GM12878 (cell line): ENCODE measurements at regions not wholly inside any gene's neighbourhood (a gene's known extent, or its start where the extent isn't known, plus 50 kb on each side); places are given as distances from the start of the nearest gene placed in this dataset.

Experiments
- ATAC-seq: fragments of 200-7000 bp; cut with Tn5 transposase; 3 replicates; pipeline ENCODE4 v1.9.1; 2020; ENCODE audit warnings: mild to moderate bottlenecking, moderate library complexity
- BruUV-seq: library from RNA; stranded (reverse); fragments of 400-500 nt; replicated peaks from 2 replicates; lab custom pipeline; 2021; lab: Mats Ljungman, UMichigan
- CTCF ChIA-PET: fragments of 300-600 bp; sonication (Branson Sonifier 250); formaldehyde crosslinking; extraction: SDS; loops from one replicate; lab custom pipeline; 2021; ENCODE audit warnings: inconsistent platforms; lab: Yijun Ruan, JAX
- POLR2A ChIA-PET: fragments of 350-600 bp; formaldehyde crosslinking; extraction: SDS; loops from one replicate; lab custom pipeline; 2021; ENCODE audit warnings: inconsistent platforms; lab: Charles Lee
- RAD21 ChIA-PET: fragments of 300-600 bp; sonication (Branson Sonifier 250); formaldehyde crosslinking; loops from one replicate; lab custom pipeline; 2023; ENCODE audit warnings: antibody characterized with exemption; ENCODE audit not compliant: unreplicated experiment; lab: Charles Lee
- SMC1A ChIA-PET: fragments of 300-600 bp; sonication (Branson Sonifier 250); formaldehyde crosslinking; loops from one replicate; lab custom pipeline; 2023; ENCODE audit not compliant: unreplicated experiment, uncharacterized antibody; lab: Charles Lee
- DNase-seq: peaks from one replicate; pipeline ENCODE4 v3.0.0-alpha.2; 2011; ENCODE audit warnings: low read depth, low spot score
- FAIRE-seq: peaks from 3 replicates; lab custom pipeline; 2011; peaks lifted over from hg19 to GRCh38; lab: Jason Lieb, UNC
- H2AFZ ChIP-seq: 2 replicates; pipeline ENCODE4 v1.6.0; 2011; ENCODE audit warnings: low read depth, low read length, control low read depth; ENCODE audit not compliant: control insufficient read depth
- H3K27ac ChIP-seq: 2 replicates; pipeline ENCODE4 v1.5.1; 2011; ENCODE audit warnings: control low read depth; ENCODE audit not compliant: control insufficient read depth, insufficient read depth
- H3K27me3 ChIP-seq, 2 experiments: replicated peaks in 1 of 2; 2 replicates each; pipeline versions ENCODE4 v1.6.0 to v1.6.1; 2011; ENCODE audit warnings: low read length in 1 of 2; ENCODE audit not compliant: control insufficient read depth in 2 of 2, insufficient read depth in 2 of 2
- H3K36me3 ChIP-seq, 2 experiments: 2 replicates each; pipeline ENCODE4 v1.5.1; 2011; ENCODE audit warnings: low read length in 1 of 2; ENCODE audit not compliant: control insufficient read depth in 2 of 2, insufficient read depth in 2 of 2
- H3K4me1 ChIP-seq: 2 replicates; pipeline ENCODE4 v1.6.1; 2011; ENCODE audit warnings: mild to moderate bottlenecking, low read length, moderate library complexity, mixed read lengths; ENCODE audit not compliant: control insufficient read depth, insufficient read depth
- H3K4me2 ChIP-seq: 2 replicates; pipeline ENCODE4 v1.6.0; 2011; ENCODE audit warnings: control low read depth; ENCODE audit not compliant: control insufficient read depth, insufficient read depth
- H3K4me3 ChIP-seq: fragments of 200-600 bp; sonication (generic); 2 replicates; pipeline ENCODE4 v1.5.1; 2016
- H3K79me2 ChIP-seq: 2 replicates; pipeline ENCODE4 v1.6.0; 2011; ENCODE audit warnings: low read length; ENCODE audit not compliant: control insufficient read depth, insufficient read depth
- H3K9ac ChIP-seq: 2 replicates; pipeline ENCODE4 v1.8.0; 2011; ENCODE audit warnings: low read length, control low read depth, mixed read lengths; ENCODE audit not compliant: control insufficient read depth, insufficient read depth
- H3K9me3 ChIP-seq: replicated peaks from 3 replicates; pipeline ENCODE4 v1.5.1; 2011; ENCODE audit warnings: mild to moderate bottlenecking, low read length; ENCODE audit not compliant: control insufficient read depth, insufficient read depth
- H4K20me1 ChIP-seq: 2 replicates; pipeline ENCODE4 v1.6.0; 2011; ENCODE audit not compliant: control insufficient read depth, insufficient read depth
- BCLAF1 ChIP-seq: fragments of 450-650 bp; IDR thresholded peaks from 2 replicates; pipeline ENCODE4 v1.6.1; 2017; ENCODE audit warnings: antibody characterized with exemption, mild to moderate bottlenecking, moderate library complexity
- CTCF ChIP-seq, 3 experiments: IDR thresholded peaks in 2 of 3; conservative IDR thresholded peaks in 1 of 3; 2 replicates each; pipeline ENCODE4 v1.5.1; 2011; ENCODE audit warnings: low read depth in 3 of 3, low read length in 3 of 3, mild to moderate bottlenecking in 3 of 3, control low read depth in 2 of 3, moderate library complexity in 2 of 3, inconsistent platforms in 1 of 3, mixed read lengths in 1 of 3; ENCODE audit not compliant: control insufficient read depth in 2 of 3, insufficient read depth in 1 of 3; ENCODE audit errors: extremely low read depth in 1 of 3
- FOXK2 ChIP-seq: fragments of 450-650 bp; IDR thresholded peaks from 2 replicates; pipeline ENCODE4 v1.6.1; 2017; ENCODE audit warnings: mild to moderate bottlenecking, moderate library complexity
- GATAD2B ChIP-seq: fragments of 450-650 bp; conservative IDR thresholded peaks from 2 replicates; pipeline ENCODE4 v1.6.1; 2017; ENCODE audit warnings: low read depth, mild to moderate bottlenecking, moderate library complexity
- IRF4 ChIP-seq: IDR thresholded peaks from 2 replicates; pipeline ENCODE4 v1.6.1; 2011; ENCODE audit warnings: low read depth, low read length
- JUNB ChIP-seq: IDR thresholded peaks from 2 replicates; pipeline ENCODE4 v1.6.1; 2016; ENCODE audit warnings: antibody characterized with exemption, mild to moderate bottlenecking
- NR2C1 ChIP-seq: fragments of 450-650 bp; IDR thresholded peaks from 2 replicates; pipeline ENCODE4 v1.6.1; 2017; ENCODE audit warnings: antibody characterized with exemption, mild to moderate bottlenecking, moderate library complexity
- PAX8 ChIP-seq: fragments of 450-650 bp; IDR thresholded peaks from 2 replicates; pipeline ENCODE4 v1.6.1; 2017; ENCODE audit warnings: mild to moderate bottlenecking, moderate library complexity
- RAD21 ChIP-seq: IDR thresholded peaks from 2 replicates; pipeline ENCODE4 v1.6.1; 2011; ENCODE audit warnings: mild to moderate bottlenecking, low read depth, low read length, moderate library complexity; ENCODE audit not compliant: insufficient read depth
- TARDBP ChIP-seq: IDR thresholded peaks from 2 replicates; pipeline ENCODE4 v1.6.1; 2016; ENCODE audit warnings: borderline replicate concordance
- TBL1XR1 ChIP-seq: IDR thresholded peaks from 2 replicates; pipeline ENCODE4 v1.6.1; 2012; ENCODE audit warnings: low read depth, low read length, improper control_type of control experiment
- ZBTB33 ChIP-seq: fragments of 450-650 bp; IDR thresholded peaks from 2 replicates; pipeline ENCODE4 v1.6.1; 2017; ENCODE audit warnings: mild to moderate bottlenecking
- WGBS: methylation state at CpG from one replicate; pipeline ENCODE4 v1.1.6; 2016; ENCODE audit warnings: low lambda C conversion rate; ENCODE audit not compliant: insufficient replicate concordance, insufficient coverage; ENCODE audit errors: missing lambda C conversion rate; 5-methylcytosine and 5-hydroxymethylcytosine counted together
- in situ Hi-C: fragments of 300-500 bp; cut with MboI; formaldehyde crosslinking; loops from 9 replicates; pipeline ENCODE4 v1.14.3; 2018; ENCODE audit warnings: mixed read lengths
- intact Hi-C: fragments of 100-400 bp; cut with micrococcal nuclease; formaldehyde crosslinking; loops from one replicate; pipeline ENCODE4 v1.14.2; 2022; ENCODE audit not compliant: unreplicated experiment
- TF ChIP-seq, protein P1 (sequence below): fragments of 450-650 bp; conservative IDR thresholded peaks from 2 replicates; pipeline ENCODE4 v1.6.1; 2017; ENCODE audit warnings: mild to moderate bottlenecking, moderate library complexity
- TF ChIP-seq, protein P2 (sequence below): fragments of 450-650 bp; IDR thresholded peaks from 2 replicates; pipeline ENCODE4 v1.6.1; 2016; ENCODE audit warnings: mild to moderate bottlenecking

- in situ Hi-C loops, result no loop called here
- ATAC-seq (no peak), FAIRE-seq (no peak), DNase-seq (no peak)
- POLR2A ChIA-PET, result no interaction called here
- H3K4me3 ChIP-seq, result no peak overlapping the region
- no peak overlapping the region for H2AFZ ChIP-seq
- TF ChIP-seq FOXK2 (no peak), BCLAF1 (no peak), TBL1XR1 (no peak), RAD21 (no peak), GATAD2B (no peak), PAX8 (no peak), CTCF (IDR thresholded peaks at IDR 0.05 in 2 of 3, conservative IDR thresholded peaks at IDR 0.05 in 1 of 3; ENCODE audit: control insufficient read depth in 2 of 3, extremely low read depth in 1 of 3, insufficient read depth in 1 of 3, low read depth in 3 of 3, low read length in 3 of 3) (no peak), JUNB (no peak), ZBTB33 (no peak), IRF4 (no peak), NR2C1 (no peak), TARDBP (no peak)
- TF ChIP-seq, protein P1, sequence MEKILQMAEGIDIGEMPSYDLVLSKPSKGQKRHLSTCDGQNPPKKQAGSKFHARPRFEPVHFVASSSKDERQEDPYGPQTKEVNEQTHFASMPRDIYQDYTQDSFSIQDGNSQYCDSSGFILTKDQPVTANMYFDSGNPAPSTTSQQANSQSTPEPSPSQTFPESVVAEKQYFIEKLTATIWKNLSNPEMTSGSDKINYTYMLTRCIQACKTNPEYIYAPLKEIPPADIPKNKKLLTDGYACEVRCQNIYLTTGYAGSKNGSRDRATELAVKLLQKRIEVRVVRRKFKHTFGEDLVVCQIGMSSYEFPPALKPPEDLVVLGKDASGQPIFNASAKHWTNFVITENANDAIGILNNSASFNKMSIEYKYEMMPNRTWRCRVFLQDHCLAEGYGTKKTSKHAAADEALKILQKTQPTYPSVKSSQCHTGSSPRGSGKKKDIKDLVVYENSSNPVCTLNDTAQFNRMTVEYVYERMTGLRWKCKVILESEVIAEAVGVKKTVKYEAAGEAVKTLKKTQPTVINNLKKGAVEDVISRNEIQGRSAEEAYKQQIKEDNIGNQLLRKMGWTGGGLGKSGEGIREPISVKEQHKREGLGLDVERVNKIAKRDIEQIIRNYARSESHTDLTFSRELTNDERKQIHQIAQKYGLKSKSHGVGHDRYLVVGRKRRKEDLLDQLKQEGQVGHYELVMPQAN, result no peak
- TF ChIP-seq, protein P2, sequence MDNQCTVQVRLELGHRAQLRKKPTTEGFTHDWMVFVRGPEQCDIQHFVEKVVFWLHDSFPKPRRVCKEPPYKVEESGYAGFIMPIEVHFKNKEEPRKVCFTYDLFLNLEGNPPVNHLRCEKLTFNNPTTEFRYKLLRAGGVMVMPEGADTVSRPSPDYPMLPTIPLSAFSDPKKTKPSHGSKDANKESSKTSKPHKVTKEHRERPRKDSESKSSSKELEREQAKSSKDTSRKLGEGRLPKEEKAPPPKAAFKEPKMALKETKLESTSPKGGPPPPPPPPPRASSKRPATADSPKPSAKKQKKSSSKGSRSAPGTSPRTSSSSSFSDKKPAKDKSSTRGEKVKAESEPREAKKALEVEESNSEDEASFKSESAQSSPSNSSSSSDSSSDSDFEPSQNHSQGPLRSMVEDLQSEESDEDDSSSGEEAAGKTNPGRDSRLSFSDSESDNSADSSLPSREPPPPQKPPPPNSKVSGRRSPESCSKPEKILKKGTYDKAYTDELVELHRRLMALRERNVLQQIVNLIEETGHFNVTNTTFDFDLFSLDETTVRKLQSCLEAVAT, result no peak
- RAD21 ChIA-PET, result no interaction called here
- H3K27ac ChIP-seq, result no peak overlapping the region
- H3K27me3 ChIP-seq, result no peaks in the 10 kb centered on the region
- no peaks in the 10 kb centered on the region for H3K9me3 ChIP-seq
- no peaks in the 10 kb centered on the region for H3K79me2 ChIP-seq
- H3K36me3 ChIP-seq, result no peaks in the 10 kb centered on the region
- no TSS peak for BruUV-seq
- intact Hi-C loops, result no loop called here
- no peak overlapping the region for H3K9ac ChIP-seq
- CTCF ChIA-PET, result no interaction called here
- H3K4me2 ChIP-seq, result no peak overlapping the region
- 59% methylated on average over 9 of the region's 9 CpGs for WGBS
- SMC1A ChIA-PET, result no interaction called here
- no peaks in the 10 kb centered on the region for H3K4me1 ChIP-seq
- H4K20me1 ChIP-seq, result no peaks in the 10 kb centered on the region
Measured at GRCh38 chr1:4562321-4562720, 92.1 kb upstream of the AJAP1 start.
